GM21737 (cell line): ENCODE measurements at regions not wholly inside any gene's neighbourhood (a gene's known extent, or its start where the extent isn't known, plus 50 kb on each side); places are given as distances from the start of the nearest gene placed in this dataset.

Experiments
- ATAC-seq: cut with Tn5 transposase; IDR thresholded peaks from one replicate; pipeline ENCODE4 v1.9.1; 2021; ENCODE audit warnings: mild to moderate bottlenecking, moderate library complexity; ENCODE audit not compliant: unreplicated experiment

DNA sequence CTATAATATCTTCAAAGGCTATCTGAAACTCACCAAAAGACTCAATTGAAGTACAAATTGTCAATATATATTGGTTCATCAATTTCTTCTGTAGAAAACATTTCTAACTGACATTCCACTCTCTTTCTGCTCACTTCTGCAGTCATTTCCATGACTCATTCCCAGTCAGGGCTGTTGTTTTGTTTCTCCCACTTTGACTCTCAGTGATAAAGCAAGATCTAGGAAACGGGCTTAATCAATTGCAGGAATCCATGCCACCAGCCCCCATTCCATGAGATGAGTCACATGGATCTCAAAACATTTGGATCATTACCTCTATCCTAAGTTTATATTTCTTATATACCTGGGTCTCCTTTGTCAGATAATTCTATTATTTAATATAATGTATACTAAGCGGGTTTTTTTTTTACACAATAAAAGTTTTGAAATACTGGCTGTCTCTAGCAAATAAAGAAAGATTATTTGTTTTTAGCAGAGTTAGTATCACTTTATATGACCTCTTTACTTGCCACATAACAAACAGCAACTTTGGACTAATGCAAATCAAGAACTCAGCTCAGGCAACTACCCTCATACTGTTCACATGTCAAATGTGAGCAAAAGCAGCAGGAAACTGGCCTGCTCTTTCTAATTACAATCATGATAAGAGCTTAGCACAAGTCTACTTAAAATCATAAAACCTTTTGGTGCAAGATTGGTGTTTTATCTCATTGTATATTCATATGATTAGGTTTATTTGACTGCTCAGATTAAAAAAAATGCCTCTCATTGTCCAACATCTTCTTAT, 251.1 kb upstream of the PIK3C3 start:
- ATAC-seq = no peak

DNA sequence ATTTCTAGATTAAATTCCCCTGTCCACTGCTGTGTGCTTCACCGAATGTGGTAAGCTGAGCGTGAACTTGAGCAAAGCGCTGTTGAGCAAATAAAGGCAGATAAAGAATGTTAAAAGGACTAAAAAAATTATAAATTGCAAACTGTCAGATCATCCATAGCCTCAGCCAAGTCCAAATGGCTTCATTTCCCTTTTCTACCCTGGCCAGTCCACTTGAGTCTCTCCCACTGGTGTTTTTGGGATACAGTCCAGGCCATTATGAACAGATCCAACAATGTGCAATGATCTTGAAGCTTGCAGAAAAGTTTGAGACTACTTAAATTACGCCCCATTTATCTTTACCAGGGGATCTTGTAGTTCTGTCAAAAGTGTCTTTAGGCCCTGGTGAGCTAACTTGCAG, 254.6 kb upstream of the PIK3C3 start:
- no peak for ATAC-seq

DNA sequence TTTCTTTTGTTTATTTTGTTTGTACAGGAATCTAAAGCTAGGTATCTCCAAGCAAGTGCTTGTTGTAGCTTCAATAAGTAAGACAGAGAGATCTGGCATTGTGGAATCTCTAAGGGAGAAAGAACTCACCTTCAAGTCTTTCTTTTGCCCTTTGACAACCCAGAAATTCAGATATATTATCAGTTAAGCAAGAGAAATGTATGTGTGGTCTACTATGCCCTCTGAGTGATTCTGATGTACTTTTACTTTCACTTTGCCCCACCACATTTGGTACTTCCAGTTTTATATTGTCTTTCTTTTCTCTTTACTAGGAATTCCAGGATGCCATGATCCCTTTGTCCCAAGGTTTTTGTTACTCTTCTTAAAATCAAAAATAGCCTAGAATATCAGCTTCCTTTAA, 259.6 kb upstream of the PIK3C3 start:
- ATAC-seq = no peak

DNA sequence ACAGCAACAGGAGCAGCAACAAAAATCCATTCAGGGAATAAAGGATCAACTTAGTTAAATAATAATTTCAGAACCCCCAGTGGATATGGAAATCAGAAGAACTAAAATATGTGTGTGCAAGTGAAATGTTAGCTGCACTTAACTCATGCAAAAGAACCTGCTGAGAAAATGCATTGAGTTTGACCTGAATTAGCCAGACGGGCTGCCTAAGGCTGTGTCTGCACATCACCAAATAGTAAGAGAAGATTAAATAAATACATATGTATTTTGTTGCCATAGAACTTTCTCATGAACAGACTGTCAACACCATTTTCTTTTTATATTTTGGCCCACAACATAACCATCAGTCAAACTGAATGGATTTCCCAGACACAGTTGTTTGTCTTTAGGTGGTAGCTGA, 262.0 kb upstream of the PIK3C3 start:
- ATAC-seq = no peak

DNA sequence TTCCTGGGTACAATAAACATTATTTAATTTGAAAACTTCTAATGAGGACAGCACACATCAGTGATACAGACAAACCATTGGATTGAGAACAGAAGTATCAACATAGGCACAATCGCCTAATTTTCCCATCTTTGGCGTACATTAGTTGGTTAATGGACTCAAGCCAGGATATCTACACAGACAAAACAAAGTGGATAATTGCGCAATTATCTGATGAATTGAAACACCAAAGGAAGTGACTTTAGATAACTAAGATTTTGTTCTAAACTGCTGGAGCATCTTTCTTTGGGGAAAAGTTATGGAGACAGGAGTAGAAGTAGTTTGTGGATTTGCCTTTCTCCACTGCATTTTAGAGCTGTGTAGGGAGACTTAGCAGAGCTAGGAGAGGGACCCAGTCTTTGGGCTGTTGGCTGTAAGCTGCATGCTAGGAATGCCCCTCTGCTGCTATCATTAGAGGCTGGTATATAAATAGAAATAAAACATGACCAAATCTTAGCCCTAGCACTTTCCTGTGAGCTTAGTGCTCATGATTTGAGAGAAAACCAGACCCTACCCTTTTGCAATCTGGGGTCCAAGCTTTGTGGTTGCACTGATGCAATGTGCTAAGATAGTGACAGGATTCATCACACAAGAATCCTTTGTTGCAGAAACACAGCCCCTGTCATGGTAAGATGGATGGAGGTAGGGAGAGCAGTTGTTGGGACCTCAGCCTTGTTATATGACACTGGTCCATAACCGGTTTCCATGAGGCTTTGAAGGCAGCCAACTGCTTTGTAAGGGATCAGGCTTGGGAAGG, 264.5 kb upstream of the PIK3C3 start:
- ATAC-seq = no peak

DNA sequence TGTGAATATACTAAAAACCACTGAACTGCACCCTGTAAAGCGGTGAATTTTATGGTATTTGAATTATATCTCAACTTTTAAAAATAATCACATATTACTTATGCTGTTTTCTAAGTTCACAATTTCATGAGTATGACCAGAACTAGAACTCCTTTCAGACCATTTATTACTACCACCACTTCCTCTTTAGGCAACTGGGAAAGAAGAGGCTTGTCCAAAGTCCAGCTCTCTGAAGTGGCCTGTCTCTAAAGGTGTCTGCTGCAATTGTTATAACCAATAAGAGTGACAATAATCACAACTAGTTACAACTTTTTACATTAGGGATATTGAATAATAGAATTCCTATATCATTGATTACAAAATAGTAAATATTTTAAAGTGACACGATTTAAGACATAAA, 267.9 kb upstream of the PIK3C3 start:
- no peak for ATAC-seq

DNA sequence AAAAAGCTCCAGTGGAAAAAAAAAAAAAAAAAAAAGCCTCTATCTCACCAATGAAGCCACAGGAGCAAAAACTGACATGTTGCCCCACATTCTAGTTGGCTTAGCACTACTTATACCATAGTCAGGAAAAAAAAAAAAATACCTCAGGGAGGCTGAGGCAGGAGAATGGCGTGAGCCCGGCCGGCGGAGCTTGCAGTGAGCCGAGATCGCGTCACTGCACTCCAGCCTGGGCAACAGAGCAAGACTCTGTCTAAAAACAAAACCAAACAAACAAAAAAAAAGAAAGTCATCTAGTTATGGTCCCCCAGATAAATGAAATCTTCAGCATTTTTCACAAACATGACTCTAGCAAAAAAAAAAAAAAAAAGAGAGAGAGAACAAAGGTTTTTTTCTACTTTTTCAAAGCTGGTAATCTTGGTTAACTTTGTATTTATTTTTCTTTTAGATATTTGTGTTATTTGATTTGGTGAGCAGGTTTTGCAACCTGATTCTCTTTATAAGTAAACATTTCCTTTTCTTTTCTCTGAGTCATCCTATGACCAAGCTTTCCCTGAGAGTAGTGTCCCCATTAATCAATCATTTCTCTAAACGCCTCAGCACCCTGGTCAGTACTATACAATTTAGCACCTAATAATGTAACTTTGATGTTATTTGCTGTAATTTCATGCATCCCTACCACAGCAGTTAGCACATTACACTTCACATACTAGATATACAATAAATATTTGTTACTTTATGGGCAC, 273.7 kb upstream of the PIK3C3 start:
- ATAC-seq = no peak

DNA sequence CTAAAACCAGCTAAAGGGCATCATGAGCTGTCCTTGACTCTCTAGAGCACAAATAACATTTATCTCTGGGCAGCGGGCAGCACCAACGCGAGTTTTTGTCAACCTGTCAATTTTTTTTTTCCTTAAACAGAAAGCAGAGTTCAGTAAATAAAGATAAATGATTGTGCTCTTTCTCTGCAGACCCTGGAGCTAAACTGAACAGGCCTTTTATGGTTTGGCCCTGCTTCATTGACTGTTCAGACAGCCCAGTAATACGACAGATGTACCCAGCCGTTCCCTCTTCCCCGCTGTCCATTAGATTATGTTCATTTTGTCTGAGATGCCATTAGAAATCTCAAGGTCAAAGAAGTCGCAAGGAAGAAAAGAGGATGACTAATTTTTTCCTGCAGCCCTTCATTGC, 280.5 kb upstream of the PIK3C3 start:
- ATAC-seq = no peak

DNA sequence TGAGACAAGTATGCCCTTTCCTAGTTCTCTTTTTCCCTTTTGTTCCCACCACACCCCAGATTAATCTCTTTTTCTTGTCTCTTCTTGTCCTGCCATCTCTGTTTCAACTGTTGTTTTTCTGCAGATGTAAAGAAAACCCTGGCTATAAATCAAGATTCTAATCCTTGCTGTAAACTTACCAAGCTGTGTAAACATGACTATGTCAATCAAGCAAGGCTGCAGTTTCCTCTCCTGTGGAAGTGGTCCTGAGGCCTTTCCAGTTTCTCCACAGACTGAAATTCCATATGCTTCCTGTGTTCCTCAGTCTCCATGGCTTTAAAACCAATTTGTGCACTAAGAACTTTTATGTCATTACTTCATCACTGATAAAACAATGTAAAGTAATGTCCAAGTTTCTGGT, 288.8 kb upstream of the PIK3C3 start:
- no peak for ATAC-seq

DNA sequence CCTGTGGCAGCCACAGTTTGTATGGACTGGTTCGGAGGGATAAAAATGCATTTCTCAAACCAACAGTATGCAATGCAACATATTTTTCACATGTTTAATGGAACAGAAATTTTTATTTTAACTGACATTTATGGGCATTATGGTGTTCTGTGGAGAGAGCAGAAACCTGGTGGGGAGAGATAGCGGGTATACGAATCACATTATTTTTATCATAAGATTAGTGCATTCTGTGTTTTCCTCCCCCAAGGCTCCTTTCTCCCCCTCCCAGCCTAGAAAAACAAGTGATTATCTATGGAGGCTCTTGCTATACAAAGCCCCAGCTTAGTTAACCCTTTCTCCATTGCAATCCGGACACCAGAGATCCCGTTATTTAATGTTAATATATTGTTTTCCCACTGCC, 289.8 kb upstream of the PIK3C3 start:
- no peak for ATAC-seq

DNA sequence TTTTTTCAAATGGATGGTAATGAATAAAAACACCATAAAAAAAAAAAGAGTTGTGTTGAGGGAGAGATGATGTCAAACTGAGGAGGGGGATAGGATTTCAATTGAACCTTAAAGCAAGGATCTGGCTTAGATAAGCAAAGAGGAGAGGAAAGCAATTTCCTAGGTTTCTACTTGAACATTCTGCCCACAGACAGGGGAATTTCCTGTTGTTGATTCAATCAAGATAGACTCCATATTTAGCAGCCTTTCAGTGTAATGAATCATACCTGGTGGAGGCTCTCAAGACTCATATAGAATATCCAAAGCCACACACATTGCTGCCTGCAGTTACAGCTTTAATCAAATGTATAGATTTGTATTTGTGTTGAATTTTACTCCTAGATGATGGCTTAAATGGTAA, 294.4 kb upstream of the PIK3C3 start:
- ATAC-seq = no peak

DNA sequence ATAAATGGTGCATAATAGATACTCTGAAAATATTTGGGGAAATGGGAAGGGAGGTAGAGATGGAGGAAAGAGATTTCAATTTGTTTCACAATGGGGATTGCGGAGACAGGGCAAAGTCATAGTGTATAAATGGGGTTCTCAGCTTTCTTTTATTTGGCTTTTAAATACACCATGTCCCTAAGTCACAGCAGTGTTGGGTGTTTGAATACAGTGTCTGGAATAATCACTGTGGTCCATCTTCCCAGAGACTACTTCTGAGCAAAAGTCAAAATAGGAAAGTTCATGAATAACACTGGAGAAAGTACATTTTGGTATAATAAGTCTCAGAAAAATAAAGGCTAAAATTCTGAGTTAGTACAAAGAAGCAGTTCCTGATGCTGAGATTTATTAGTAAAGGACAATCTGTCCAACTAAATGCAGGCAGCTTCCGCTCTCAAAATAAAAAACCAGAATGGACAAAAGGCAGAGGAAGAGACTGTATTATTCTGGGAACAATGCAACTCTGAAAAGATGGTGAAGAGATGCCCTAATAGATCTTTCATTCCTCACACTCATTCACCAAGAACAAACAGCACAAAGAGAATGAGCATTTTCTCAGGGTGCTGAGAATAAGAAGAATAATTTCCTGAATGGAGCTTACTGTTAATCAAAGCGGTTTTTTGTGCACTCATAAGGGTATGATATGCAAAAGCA, 295.4 kb upstream of the PIK3C3 start:
- ATAC-seq = no peak

DNA sequence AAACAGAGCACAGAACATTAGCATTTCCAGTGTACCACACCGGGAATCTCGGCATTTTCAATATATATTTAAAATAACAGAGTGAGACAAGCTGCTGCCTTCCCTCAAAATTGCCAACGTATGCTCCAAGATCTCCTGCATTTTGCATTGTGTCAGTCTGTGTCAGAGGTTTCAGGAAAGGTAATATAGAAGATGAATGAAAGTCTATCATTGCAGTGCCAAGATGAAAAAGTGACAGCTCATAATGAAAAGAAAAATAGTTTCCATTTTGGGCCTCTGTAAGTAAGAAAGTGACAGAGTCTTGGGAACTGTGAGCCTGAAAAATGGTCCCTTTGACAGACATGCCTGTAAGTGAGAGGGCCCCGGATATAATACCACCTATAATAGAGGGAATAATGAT, 297.8 kb upstream of the PIK3C3 start:
- no peak for ATAC-seq

DNA sequence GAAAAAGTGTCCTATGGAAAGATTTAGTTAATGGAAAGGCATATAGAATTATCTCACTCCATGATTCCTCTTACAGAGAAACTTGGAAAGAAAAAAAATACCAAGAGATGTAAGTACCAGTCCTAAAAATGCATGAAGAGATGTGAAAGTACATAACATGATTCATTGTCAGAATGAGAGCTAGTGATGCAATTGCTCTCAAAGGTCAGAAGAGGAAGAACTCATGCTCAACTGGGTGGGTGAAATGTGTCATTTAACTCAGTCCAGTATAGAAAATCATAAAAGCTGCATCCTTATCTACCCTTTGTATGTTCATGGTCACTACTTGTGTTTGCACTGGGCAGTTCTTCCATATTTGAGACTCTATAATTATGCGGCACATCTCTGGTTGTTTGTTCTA, 300.0 kb upstream of the PIK3C3 start:
- no peak for ATAC-seq

DNA sequence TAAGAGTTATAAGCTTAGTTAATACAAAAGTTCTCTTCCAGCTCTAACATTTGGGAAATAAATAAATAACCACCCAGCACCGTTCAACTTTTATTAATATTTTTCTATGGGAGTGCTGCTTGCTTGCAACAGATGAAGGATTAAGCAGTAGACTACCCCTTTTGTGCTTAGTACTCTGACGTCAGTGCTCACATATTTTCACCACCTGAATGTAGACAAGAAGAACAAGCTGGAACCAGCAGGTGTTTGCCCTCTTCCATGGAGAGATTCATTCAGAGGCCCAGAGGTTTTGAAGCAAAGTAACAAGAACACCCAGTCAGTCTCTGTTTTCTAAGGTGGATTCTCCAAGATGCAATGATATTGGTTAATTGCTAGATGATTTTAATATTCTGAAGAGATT, 307.1 kb upstream of the PIK3C3 start:
- no peak for ATAC-seq

DNA sequence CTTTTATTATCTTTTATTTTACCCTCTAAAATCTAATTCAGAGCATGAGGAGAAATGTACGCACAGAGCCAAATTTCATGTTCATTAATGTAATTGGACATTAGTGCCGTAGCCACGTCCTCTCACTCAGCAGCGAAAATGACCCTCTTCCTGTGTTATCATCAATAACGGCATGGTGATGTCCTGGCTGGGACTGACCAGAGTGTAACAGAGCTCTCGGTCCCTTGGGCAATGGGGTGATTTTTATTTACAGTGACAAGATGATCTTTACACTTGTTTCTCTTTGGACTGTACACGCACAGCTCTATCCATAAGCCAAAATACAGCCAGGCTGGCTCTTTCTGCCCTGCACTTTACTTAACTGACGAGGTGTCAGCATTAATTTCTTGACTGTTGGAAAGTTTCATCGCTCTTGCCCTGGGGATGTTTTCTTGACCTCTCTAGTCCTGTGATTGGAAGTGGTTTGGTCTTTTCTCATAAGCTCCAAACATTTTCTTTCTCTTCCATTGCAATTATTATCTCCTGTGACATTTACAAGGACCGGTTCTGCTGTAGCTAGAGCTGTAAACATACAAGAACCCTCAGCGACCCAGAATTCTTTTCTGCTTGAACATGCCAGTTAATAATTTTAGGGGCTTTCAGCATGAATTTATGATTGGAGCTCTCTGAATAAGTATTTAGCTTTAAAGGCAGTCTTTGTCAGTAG, 308.0 kb upstream of the PIK3C3 start:
- ATAC-seq = no peak

DNA sequence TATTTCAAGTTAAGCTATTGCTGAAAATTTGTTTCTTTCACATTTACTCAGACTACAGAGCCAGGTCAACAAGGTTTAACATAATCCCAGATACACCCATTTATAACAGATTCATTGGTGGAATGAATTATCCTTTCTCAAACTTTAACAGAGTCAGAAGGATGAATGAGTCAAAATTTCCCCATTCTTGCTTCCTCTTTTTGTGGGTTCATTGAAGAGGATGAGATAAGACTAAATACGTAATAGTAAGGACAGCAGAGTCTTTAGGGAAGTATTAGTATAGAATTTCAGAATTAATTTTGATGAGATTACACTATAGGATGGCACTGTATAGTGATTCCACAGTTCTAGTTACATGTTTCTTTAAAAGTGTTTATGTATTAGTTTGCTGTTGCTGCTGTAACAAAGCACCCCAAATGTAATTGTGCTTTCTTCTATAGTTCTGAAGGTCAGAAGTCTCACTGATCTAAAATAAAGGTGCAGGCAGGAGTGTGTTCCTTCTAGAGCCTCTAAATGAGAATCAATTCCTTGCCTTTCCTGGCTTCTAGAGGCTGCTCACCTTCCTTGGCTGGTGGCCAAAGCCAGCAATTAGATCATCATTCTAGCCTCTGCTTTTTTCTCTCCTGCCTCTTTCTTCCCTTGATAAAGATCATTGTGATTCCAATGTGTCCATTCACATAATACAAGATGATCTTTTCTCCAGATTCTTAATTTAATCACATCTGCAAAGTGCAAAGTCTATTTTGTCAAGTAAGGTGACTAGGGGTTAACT, 309.3 kb upstream of the PIK3C3 start:
- no peak for ATAC-seq

DNA sequence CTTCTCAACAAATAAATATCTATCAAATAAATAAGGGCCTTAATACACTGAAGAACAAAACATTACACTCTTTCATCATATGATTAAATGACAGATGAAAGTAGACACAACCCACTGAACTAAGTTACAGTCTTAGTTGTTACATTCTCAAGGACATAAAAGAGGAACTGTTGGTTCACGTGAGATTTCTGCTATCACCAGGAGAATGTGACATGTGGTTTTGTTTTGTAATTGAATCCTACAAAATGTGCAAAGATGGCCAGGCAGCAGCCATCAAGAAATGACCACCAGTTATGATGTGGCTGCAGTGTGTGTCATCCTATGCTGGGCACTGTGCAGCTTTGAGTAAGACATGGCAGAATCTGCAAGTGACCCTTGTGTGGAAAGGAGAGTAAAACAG, 310.6 kb upstream of the PIK3C3 start:
- no peak for ATAC-seq

DNA sequence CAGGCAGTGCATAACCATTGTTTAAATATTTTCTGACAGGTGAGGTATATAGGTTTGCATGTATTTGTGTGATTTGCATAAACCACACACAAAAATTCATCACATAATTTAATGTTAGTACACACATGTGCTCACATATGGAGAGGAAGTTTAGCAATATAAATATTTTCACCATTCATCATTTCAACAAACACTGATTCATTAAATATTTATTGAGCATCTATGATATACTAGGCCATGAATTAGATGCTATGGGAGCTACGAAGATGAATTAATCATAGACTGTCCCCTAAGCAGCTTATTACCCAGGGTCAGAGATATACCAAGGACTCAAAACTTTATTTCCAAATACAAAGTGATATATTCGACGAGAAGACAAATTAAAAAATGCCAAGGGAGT, 311.6 kb upstream of the PIK3C3 start:
- ATAC-seq = no peak

DNA sequence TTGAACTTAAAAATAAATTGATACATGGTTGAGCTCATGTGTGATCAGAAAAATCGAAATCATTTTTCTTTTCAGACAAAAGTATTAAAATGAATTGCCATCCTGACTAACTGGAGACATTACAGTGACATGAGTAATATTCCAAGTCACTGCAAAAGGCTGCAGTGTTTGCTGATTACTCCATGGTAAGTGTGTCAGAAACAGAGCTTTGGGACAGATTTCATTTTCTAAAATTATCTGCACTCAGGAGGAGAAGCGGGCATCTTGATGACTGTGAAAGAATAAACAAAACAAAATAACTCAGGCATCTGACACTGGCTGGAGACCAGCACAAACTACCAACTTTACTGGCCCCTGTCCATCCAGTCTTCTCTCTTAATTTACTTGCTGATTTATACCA, 312.3 kb upstream of the PIK3C3 start:
- ATAC-seq = no peak
